K562 (cell line): ENCODE measurements at regions not wholly inside any gene's neighbourhood (a gene's known extent, or its start where the extent isn't known, plus 50 kb on each side); places are given as distances from the start of the nearest gene placed in this dataset.

Experiments
- ATAC-seq: fragments of 200-7000 bp; cut with Tn5 transposase; 3 replicates; pipeline ENCODE4 v1.9.1; 2020; ENCODE audit warnings: moderate library complexity
- BruUV-seq: library from RNA; stranded (reverse); fragments of 400-500 nt; replicated peaks from 2 replicates; lab custom pipeline; 2021; lab: Mats Ljungman, UMichigan
- CTCF ChIA-PET: fragments of 300-600 bp; formaldehyde crosslinking; extraction: SDS; loops from one replicate; lab custom pipeline; 2021; ENCODE audit warnings: low intra/inter-chr PET ratio; lab: Yijun Ruan, JAX
- POLR2A ChIA-PET: fragments of 300-600, 350-650 bp; sonication (Branson Sonifier 250); formaldehyde crosslinking; extraction: SDS; loops from one replicate; lab custom pipeline; 2021; ENCODE audit warnings: antibody characterized with exemption, inconsistent platforms; lab: Yijun Ruan, JAX
- DNase-seq, 4 experiments: peaks; one replicate each; pipeline versions ENCODE4 v3.0.0 to v3.0.0-alpha.2; 2011 to 2018; ENCODE audit warnings: low spot score in 3 of 4, mixed read lengths in 3 of 4; ENCODE audit errors: extremely low read depth in 1 of 4
- FAIRE-seq: peaks from 2 replicates; lab custom pipeline; 2011; peaks lifted over from hg19 to GRCh38; lab: Jason Lieb, UNC
- H2AFZ ChIP-seq: 2 replicates; pipeline ENCODE4 v1.6.0; 2011; ENCODE audit warnings: low read depth, low read length, control low read depth, inconsistent platforms
- H3K27ac ChIP-seq: fragments of 200-600 bp; 3 replicates; pipeline ENCODE4 v1.8.0; 2011; ENCODE audit warnings: low read depth, mild to moderate bottlenecking, control low read depth, inconsistent platforms, low read length, moderate library complexity, mixed read lengths; ENCODE audit errors: extremely low read depth
- H3K27me3 ChIP-seq, 2 experiments: fragments of 300-600 bp in 1 of 2; 2 replicates in 1 of 2; 3 replicates in 1 of 2; pipeline versions ENCODE4 v1.6.0 to v1.8.0; 2011; ENCODE audit warnings: inconsistent platforms in 2 of 2, low read length in 2 of 2, mild to moderate bottlenecking in 1 of 2, mixed read lengths in 1 of 2, moderate library complexity in 1 of 2; ENCODE audit not compliant: control insufficient read depth in 2 of 2, insufficient read depth in 2 of 2
- H3K36me3 ChIP-seq: fragments of 300-600 bp; 3 replicates; pipeline ENCODE4 v1.8.0; 2011; ENCODE audit warnings: mild to moderate bottlenecking, low read length, inconsistent platforms; ENCODE audit not compliant: control insufficient read depth, insufficient read depth
- H3K4me1 ChIP-seq, 2 experiments: fragments of 200-600 bp in 1 of 2; replicated peaks in 1 of 2; 2 replicates in 1 of 2; 3 replicates in 1 of 2; pipeline versions ENCODE4 v1.5.1 to v1.8.0; 2011; ENCODE audit warnings: inconsistent platforms in 2 of 2, low read length in 2 of 2, mild to moderate bottlenecking in 1 of 2, mixed read lengths in 1 of 2, moderate library complexity in 1 of 2; ENCODE audit not compliant: control insufficient read depth in 2 of 2, insufficient read depth in 2 of 2
- H3K4me2 ChIP-seq: 2 replicates; pipeline ENCODE4 v1.6.1; 2011; ENCODE audit warnings: low read length, control low read depth, inconsistent platforms, mixed read lengths; ENCODE audit not compliant: insufficient read depth
- H3K4me3 ChIP-seq: fragments of 200-600 bp; sonication (generic), shearing (Covaris generic); 2 replicates; pipeline ENCODE4 v1.5.1; 2016; ENCODE audit warnings: control low read depth, inconsistent platforms
- H3K79me2 ChIP-seq: fragments of 200-600 bp; 3 replicates; pipeline ENCODE4 v1.8.0; 2011; ENCODE audit warnings: low read length, inconsistent platforms; ENCODE audit not compliant: control insufficient read depth, insufficient read depth
- H3K9ac ChIP-seq, 2 experiments: 2 replicates each; pipeline versions ENCODE4 v1.6.0 to v1.6.1; 2011; ENCODE audit warnings: low read depth in 2 of 2, low read length in 2 of 2, control low read depth in 1 of 2, inconsistent platforms in 1 of 2, mild to moderate bottlenecking in 1 of 2, mixed read lengths in 1 of 2; ENCODE audit not compliant: insufficient read depth in 1 of 2
- H3K9me1 ChIP-seq: one replicate; pipeline ENCODE4 v1.6.0; 2011; ENCODE audit warnings: inconsistent platforms, mild to moderate bottlenecking, low read length, moderate library complexity; ENCODE audit not compliant: control insufficient read depth, insufficient read depth
- H3K9me3 ChIP-seq: replicated peaks from 2 replicates; pipeline ENCODE4 v1.5.1; 2011; ENCODE audit warnings: low read depth, low read length, inconsistent platforms; ENCODE audit not compliant: control insufficient read depth, insufficient read depth
- H4K20me1 ChIP-seq: replicated peaks from 2 replicates; pipeline ENCODE4 v1.6.1; 2011; ENCODE audit warnings: low read length, inconsistent platforms, mixed read lengths; ENCODE audit not compliant: control insufficient read depth, insufficient read depth
- CEBPG ChIP-seq, 3 experiments: fragments of 200-800 bp in 1 of 3; sonication (Bioruptor generic) in 1 of 3; sonication (generic) in 1 of 3; formaldehyde crosslinking in 1 of 3; IDR thresholded peaks in 2 of 3; conservative IDR thresholded peaks in 1 of 3; 2 replicates each; pipeline versions ENCODE4 v1.6.1 to v1.8.0; 2016 to 2022; ENCODE audit warnings: missing compliant biosample characterization in 2 of 3, missing genetic modification characterization in 2 of 3, mild to moderate bottlenecking in 1 of 3, missing genetic modification reagents in 1 of 3
- FOXA3 ChIP-seq, 2 experiments: fragments of 450-650 bp in 1 of 2; sonication (generic) in 1 of 2; formaldehyde crosslinking; IDR thresholded peaks in 1 of 2; conservative IDR thresholded peaks in 1 of 2; 2 replicates each; pipeline versions ENCODE4 v1.4.0 to v1.8.0; 2020 to 2022; ENCODE audit warnings: mild to moderate bottlenecking in 2 of 2, missing genetic modification reagents in 1 of 2
- MEIS2 ChIP-seq: fragments of 450-650 bp; IDR thresholded peaks from 2 replicates; pipeline ENCODE4 v1.6.1; 2014; ENCODE audit warnings: mild to moderate bottlenecking; ENCODE audit not compliant: partially characterized antibody
- NCOA6 ChIP-seq: fragments of 450-650 bp; IDR thresholded peaks from 2 replicates; pipeline ENCODE4 v1.6.1; 2017; ENCODE audit warnings: mild to moderate bottlenecking
- SOX6 ChIP-seq: fragments of 450-650 bp; IDR thresholded peaks from 2 replicates; pipeline ENCODE4 v1.6.1; 2014; ENCODE audit warnings: mild to moderate bottlenecking
- SREBF2 ChIP-seq: sonication (generic); formaldehyde crosslinking; IDR thresholded peaks from 2 replicates; pipeline ENCODE4 v1.4.0; 2020; ENCODE audit warnings: mild to moderate bottlenecking, missing genetic modification reagents
- WGBS: fragments of 100-300 bp; shearing (Covaris generic); methylation state at CpG from one replicate; pipeline ENCODE4 v1.1.6; 2016; ENCODE audit warnings: low coverage, mixed read lengths; ENCODE audit not compliant: insufficient coverage; ENCODE audit errors: missing lambda C conversion rate; 5-methylcytosine and 5-hydroxymethylcytosine counted together
- in situ Hi-C: fragments of 300-500 bp; cut with MboI; formaldehyde crosslinking; loops from 4 replicates; pipeline ENCODE4 v1.15.0; 2018; ENCODE audit warnings: inconsistent platforms, mixed read lengths
- intact Hi-C: fragments of 100-400 bp; cut with micrococcal nuclease; formaldehyde crosslinking; loops from 2 replicates; pipeline ENCODE4 v1.14.2; 2022
- TF ChIP-seq, protein P1 (sequence below), 2 experiments: fragments of 450-650 bp in 1 of 2; IDR thresholded peaks; 2 replicates each; pipeline ENCODE4 v1.6.1; 2011 to 2017; ENCODE audit warnings: low read depth in 2 of 2, antibody characterized with exemption in 1 of 2, borderline replicate concordance in 1 of 2, low read length in 1 of 2, mild to moderate bottlenecking in 1 of 2, mixed read lengths in 1 of 2; ENCODE audit not compliant: control insufficient read depth in 1 of 2
- TF ChIP-seq, protein P2 (sequence below): fragments of 450-650 bp; conservative IDR thresholded peaks from 2 replicates; pipeline ENCODE4 v1.6.1; 2016; ENCODE audit warnings: missing genetic modification characterization, low read depth, mild to moderate bottlenecking, control low read depth, missing compliant biosample characterization

DNA sequence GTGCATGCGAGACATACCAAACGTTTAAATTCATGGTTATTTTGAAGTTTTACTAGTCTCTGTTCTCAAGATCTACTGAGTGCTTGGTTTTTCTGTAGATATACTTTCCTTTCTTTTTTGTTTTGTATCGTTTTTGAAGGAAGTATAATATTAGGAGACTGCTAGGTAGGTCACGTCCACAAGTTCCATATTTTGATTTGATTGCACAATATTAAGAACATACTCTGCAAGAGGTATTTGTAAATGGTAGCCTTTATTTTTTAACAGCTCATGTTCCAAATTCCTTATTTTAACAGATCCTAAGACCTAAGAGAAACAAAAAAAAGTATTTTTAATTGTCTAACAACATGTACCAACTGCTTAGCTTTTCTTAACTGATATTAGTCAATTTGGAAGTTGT, 156.7 kb downstream of the SERPINI1 start (continued):
- TF ChIP-seq, protein P1, sequence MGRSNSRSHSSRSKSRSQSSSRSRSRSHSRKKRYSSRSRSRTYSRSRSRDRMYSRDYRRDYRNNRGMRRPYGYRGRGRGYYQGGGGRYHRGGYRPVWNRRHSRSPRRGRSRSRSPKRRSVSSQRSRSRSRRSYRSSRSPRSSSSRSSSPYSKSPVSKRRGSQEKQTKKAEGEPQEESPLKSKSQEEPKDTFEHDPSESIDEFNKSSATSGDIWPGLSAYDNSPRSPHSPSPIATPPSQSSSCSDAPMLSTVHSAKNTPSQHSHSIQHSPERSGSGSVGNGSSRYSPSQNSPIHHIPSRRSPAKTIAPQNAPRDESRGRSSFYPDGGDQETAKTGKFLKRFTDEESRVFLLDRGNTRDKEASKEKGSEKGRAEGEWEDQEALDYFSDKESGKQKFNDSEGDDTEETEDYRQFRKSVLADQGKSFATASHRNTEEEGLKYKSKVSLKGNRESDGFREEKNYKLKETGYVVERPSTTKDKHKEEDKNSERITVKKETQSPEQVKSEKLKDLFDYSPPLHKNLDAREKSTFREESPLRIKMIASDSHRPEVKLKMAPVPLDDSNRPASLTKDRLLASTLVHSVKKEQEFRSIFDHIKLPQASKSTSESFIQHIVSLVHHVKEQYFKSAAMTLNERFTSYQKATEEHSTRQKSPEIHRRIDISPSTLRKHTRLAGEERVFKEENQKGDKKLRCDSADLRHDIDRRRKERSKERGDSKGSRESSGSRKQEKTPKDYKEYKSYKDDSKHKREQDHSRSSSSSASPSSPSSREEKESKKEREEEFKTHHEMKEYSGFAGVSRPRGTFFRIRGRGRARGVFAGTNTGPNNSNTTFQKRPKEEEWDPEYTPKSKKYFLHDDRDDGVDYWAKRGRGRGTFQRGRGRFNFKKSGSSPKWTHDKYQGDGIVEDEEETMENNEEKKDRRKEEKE (IDR thresholded peaks at IDR 0.05; ENCODE audit: borderline replicate concordance in 1 of 2, control insufficient read depth in 1 of 2, low read depth in 2 of 2, low read length in 1 of 2), result no peak
- no peak for TF ChIP-seq CEBPG (CRISPR knock-in tag; IDR thresholded peaks at IDR 0.05)
- peak; percentile 45 to 85; a peak in 2 of 4 replicates for TF ChIP-seq CEBPG (tag; conservative IDR thresholded peaks at IDR 0.05 in 1 of 2, IDR thresholded peaks at IDR 0.05 in 1 of 2)
- no peak for TF ChIP-seq SREBF2
- TF ChIP-seq, all 486 proteins: peak for 2

DNA sequence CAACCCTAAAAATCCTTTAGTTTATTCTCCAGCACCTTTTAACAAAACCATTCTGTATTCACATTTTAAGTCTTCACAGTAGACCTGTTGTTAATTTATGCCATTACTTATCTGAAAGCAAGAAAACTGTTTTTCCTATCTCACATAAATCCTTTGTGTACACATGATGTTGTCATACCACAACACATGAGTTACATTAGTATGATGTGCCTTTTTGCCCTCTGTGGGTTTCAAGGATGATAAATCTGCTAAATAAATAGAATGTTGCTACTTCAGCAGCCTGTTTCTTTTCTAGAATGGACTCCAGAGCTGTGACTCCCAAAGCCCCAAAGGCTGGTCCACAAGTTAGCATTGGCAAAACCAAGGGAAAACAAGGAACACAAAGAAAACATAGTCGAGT, 151.6 kb downstream of the SERPINI1 start:
- CTCF ChIA-PET, result no interaction called here
- ATAC-seq (no peak), DNase-seq (no peak), FAIRE-seq (no peak)
- no peak overlapping the region for H3K9ac ChIP-seq
- no TSS peak for BruUV-seq
- no peak overlapping the region for H3K27ac ChIP-seq
- H3K4me2 ChIP-seq, result no peak overlapping the region
- H3K9me1 ChIP-seq, result no peaks in the 10 kb centered on the region
- H3K79me2 ChIP-seq, result no peaks in the 10 kb centered on the region
- intact Hi-C loops, result no loop called here
- WGBS, result 0% methylated on average over 1 of the region's 1 CpG
- POLR2A ChIA-PET, result no interaction called here
- TF ChIP-seq SOX6, result 0 out of 2 replicates have a peak, but pooled peaks have one; percentile 27
- TF ChIP-seq, protein P2, sequence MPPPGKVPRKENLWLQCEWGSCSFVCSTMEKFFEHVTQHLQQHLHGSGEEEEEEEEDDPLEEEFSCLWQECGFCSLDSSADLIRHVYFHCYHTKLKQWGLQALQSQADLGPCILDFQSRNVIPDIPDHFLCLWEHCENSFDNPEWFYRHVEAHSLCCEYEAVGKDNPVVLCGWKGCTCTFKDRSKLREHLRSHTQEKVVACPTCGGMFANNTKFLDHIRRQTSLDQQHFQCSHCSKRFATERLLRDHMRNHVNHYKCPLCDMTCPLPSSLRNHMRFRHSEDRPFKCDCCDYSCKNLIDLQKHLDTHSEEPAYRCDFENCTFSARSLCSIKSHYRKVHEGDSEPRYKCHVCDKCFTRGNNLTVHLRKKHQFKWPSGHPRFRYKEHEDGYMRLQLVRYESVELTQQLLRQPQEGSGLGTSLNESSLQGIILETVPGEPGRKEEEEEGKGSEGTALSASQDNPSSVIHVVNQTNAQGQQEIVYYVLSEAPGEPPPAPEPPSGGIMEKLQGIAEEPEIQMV (tag), result no peak
- peak; percentile 56 for TF ChIP-seq MEIS2
- peak in 1 of 2 experiments; percentile 88; a peak in 2 of 4 replicates for TF ChIP-seq FOXA3 (CRISPR knock-in tag; conservative IDR thresholded peaks at IDR 0.05 in 1 of 2, IDR thresholded peaks at IDR 0.05 in 1 of 2)
- no peak for TF ChIP-seq CEBPG (CRISPR knock-in tag; IDR thresholded peaks at IDR 0.05)
- TF ChIP-seq CEBPG (tag; conservative IDR thresholded peaks at IDR 0.05 in 1 of 2, IDR thresholded peaks at IDR 0.05 in 1 of 2), result peak in 1 of 2 experiments; percentile 31; a peak in 1 of 4 replicates
- TF ChIP-seq NCOA6, result no peak
- TF ChIP-seq, all 486 proteins: peak for 4
- H2AFZ ChIP-seq, result no peak overlapping the region
- H3K27me3 ChIP-seq, result no peaks in the 10 kb centered on the region
- no peak overlapping the region for H3K4me3 ChIP-seq
- H3K36me3 ChIP-seq, result no peaks in the 10 kb centered on the region
- no peaks in the 10 kb centered on the region for H3K9me3 ChIP-seq
- in situ Hi-C loops, result no loop called here
- no peaks in the 10 kb centered on the region for H4K20me1 ChIP-seq
- no peaks in the 10 kb centered on the region for H3K4me1 ChIP-seq
